ENCODE measurements at regions not wholly inside any gene's neighbourhood (a gene's known extent, or its start where the extent isn't known, plus 50 kb on each side); places are given as distances from the start of the nearest gene placed in this dataset.

- Histone ChIP-seq H2BK15ac (ENCODE audit: low read depth, low read length) (no peak overlapping the region), H3K23me2 (ENCODE audit: insufficient read length, low read depth, low read length, poor library complexity, severe bottlenecking) (no peaks in the 10 kb centered on the region), H3K18ac (ENCODE audit: insufficient read length, low read depth, low read length) (no peak overlapping the region), H3K27ac (ENCODE audit: insufficient read length, low read depth, low read length) (no peak overlapping the region), H4K20me1 (ENCODE audit: control insufficient read depth, insufficient read depth, insufficient read length) (no peaks in the 10 kb centered on the region), H3K4me2 (ENCODE audit: insufficient read depth, insufficient read length, low read length) (no peak overlapping the region), H2AK5ac (ENCODE audit: insufficient read length, low read length) (no peak overlapping the region), H4K91ac (ENCODE audit: insufficient read length, low read depth, low read length) (no peak overlapping the region), H3K79me1 (ENCODE audit: insufficient read depth, low read depth, low read length, poor library complexity, severe bottlenecking) (no peaks in the 10 kb centered on the region), H3K23ac (ENCODE audit: insufficient read length, low read depth, low read length) (no peak overlapping the region), H2BK5ac (ENCODE audit: insufficient read length, low read length) (no peak overlapping the region), H4K8ac (replicated peaks; ENCODE audit: insufficient read length, low read depth, low read length) (no peak overlapping the region), H3K4ac (ENCODE audit: low read depth, low read length) (no peak overlapping the region), H2AFZ (ENCODE audit: low read length) (no peak overlapping the region), H3K4me1 (ENCODE audit: insufficient read depth, low read length) (no peaks in the 10 kb centered on the region), H3K9me3 (ENCODE audit: control insufficient read depth, low read depth, low read length) (no peaks in the 10 kb centered on the region), H2BK20ac (ENCODE audit: low read depth, low read length, poor library complexity, severe bottlenecking) (no peak overlapping the region), H2BK12ac (ENCODE audit: insufficient read length, low read depth, low read length) (no peak overlapping the region), H3T11ph (ENCODE audit: low read length) (no peak overlapping the region), H3K79me2 (ENCODE audit: insufficient read depth, low read length) (no peaks in the 10 kb centered on the region), H3K14ac (ENCODE audit: insufficient read depth, low read length) (no peak overlapping the region; the same call in 1 of the 2 replicates), H3K9ac (ENCODE audit: extremely low read depth, insufficient read length, low read length) (no peak overlapping the region), H2BK120ac (ENCODE audit: low read depth, low read length, poor library complexity, severe bottlenecking) (no peak overlapping the region), H3K27me3 (ENCODE audit: insufficient read depth, low read length) (no peaks in the 10 kb centered on the region; the same call in 1 of the 2 replicates), H4K5ac (ENCODE audit: insufficient read length, low read depth, low read length) (no peak overlapping the region), H3K56ac (ENCODE audit: insufficient read length, low read depth, low read length) (no peak overlapping the region)
- Mint-ChIP-seq H3K36me3 (ENCODE audit: insufficient read depth in 1 of 3, low read depth in 3 of 3) (0 out of 7 replicates have a peak, but pooled peaks cover 0 to 4% (median 0%) of the 10 kb centered on the region in 3 experiments), H3K9me3 (peaks cover 0 to 2% of the 10 kb centered on the region in 2 experiments; a peak in 3 of 5 replicates), H3K4me3 (no peak overlapping the region), H3K27me3 (ENCODE audit: low read depth) (peaks cover 4% of the 10 kb centered on the region), H3K27ac (no peak overlapping the region; a peak in 1 of 7 replicates), H3K4me1 (peaks cover 19 to 22% of the 10 kb centered on the region in 2 experiments)
- TF ChIP-seq CTCF (conservative IDR thresholded peaks at IDR 0.05), result no peak
- no CpG with 5 or more reads among the region's 9 CpGs for WGBS (ENCODE audit: extremely low coverage, insufficient read length, low lambda C conversion rate)
- no peak for DNase-seq
Measured at GRCh38 chr20:57811374-57812020, 101.7 kb upstream of the PMEPA1 start.
